Mesothelial cell of epicardium (in vitro differentiated cells): ENCODE measurements at regions not wholly inside any gene's neighbourhood (a gene's known extent, or its start where the extent isn't known, plus 50 kb on each side); places are given as distances from the start of the nearest gene placed in this dataset.

Experiments used
- DNase-seq, 2 experiments: peaks; one replicate each; pipeline ENCODE4 v3.0.0; 2021; ENCODE audit warnings: low spot score in 2 of 2; ENCODE audit not compliant: unreplicated experiment in 2 of 2
- H3K27ac Mint-ChIP-seq: 2 replicates; pipeline ENCODE4 v1.8.0; 2021; ENCODE audit warnings: mixed read lengths
- H3K27me3 Mint-ChIP-seq: 2 replicates; pipeline ENCODE4 v1.8.0; 2021; ENCODE audit warnings: low read depth, mixed read lengths
- H3K36me3 Mint-ChIP-seq: 2 replicates; pipeline ENCODE4 v1.8.0; 2021; ENCODE audit warnings: mixed read lengths
- H3K4me1 Mint-ChIP-seq: 2 replicates; pipeline ENCODE4 v1.8.0; 2021; ENCODE audit warnings: mixed read lengths
- H3K4me3 Mint-ChIP-seq: 2 replicates; pipeline ENCODE4 v1.8.0; 2021; ENCODE audit warnings: mild to moderate bottlenecking, moderate library complexity, mixed read lengths
- H3K9me3 Mint-ChIP-seq: 2 replicates; pipeline ENCODE4 v1.8.0; 2021; ENCODE audit warnings: mixed read lengths
- CTCF ChIP-seq: fragments of 200-600 bp; sonication (generic); IDR thresholded peaks from one replicate; pipeline ENCODE4 v1.5.0; 2021; ENCODE audit warnings: antibody characterized with exemption; ENCODE audit not compliant: unreplicated experiment

DNA sequence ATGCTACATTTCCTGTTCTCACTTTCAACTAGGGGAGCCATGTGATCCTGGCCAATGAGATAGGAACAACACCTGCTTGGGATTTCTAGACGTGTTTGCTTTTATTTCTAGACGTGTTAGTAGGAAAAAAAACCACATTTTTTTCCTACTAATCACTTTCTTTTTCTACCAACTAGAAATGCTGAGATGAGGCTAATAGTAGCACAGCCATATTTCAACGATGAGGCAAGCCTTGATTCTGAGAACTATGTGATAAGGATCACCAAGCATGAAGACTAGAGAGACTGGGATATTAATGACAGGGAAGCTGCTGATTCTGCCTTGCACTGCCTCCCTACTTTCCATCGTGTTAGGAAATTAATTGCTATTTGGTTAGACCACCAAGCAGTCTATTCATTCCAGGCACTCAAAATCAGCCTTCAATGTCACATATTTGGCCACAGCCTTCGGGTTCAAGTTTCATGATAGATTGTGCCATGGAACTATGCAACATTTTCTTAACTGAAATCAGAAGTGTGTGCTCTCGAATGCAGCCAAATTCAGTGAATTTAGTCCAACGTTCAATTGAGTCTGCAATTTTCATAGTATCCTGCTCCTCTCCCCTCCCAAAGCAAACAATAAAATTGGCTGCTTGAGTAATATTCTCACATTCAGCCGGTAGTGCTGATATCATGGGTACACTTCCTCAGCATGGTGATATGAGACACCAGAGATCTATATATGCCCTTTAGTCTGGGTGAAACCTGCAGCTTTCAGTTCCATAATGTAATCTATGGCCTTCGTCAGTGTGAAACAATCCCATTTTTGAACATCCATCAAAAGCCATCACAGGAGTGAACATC is 98.1 kb downstream of the GPR37 start:
- DNase-seq = no peak
- Mint-ChIP-seq H3K4me1 (peaks cover 21% of the 10 kb centered on the region), H3K27me3 (peaks cover 2% of the 10 kb centered on the region), H3K36me3 (no peaks in the 10 kb centered on the region), H3K27ac (no peak overlapping the region), H3K4me3 (no peak overlapping the region), H3K9me3 (no peaks in the 10 kb centered on the region)
- no peak for TF ChIP-seq CTCF

DNA sequence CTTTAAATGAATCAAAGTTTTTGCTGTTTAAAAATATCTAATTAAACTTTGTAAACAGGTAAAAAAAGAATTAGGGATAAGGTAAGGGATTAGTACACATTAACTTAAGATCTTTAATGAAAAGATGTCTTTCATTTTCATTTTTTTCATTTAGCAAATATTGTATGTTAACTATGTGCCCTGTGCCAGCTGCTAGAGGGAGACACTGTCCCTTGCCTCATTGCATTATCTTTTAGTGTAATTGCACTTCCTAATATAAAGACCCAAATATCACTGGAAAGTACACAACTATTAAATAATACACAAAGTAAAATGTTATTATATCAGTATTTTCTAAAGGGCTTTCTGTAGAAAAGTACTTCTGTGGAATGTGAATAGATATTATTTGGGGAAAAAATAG is 102.7 kb downstream of the GPR37 start:
- no peak for TF ChIP-seq CTCF
- no peak for DNase-seq
- Mint-ChIP-seq H3K27ac (no peak overlapping the region), H3K9me3 (no peaks in the 10 kb centered on the region), H3K4me3 (no peak overlapping the region), H3K36me3 (no peaks in the 10 kb centered on the region), H3K27me3 (peaks cover 2% of the 10 kb centered on the region), H3K4me1 (peaks cover 14% of the 10 kb centered on the region)

DNA sequence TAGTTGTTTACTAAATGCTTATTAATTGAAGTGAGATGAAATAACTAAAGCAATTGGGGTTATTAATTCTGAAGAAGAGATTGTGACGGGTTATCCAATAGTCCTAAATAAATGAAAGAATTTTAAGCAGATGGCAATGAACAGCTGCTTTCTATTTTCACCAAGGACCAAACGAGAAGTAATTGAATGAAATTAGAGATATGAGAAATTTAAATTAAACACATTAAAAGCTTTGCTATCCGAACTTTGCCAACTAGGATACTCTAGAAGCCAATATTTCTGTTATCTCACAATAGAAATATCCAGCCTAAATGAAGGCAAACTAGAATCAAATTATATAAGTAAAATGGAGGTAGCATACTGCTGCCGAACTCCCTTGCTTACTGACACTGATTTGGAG is 103.2 kb downstream of the GPR37 start:
- peaks cover 8% of the 10 kb centered on the region for H3K4me1 Mint-ChIP-seq
- no peak overlapping the region for H3K4me3 Mint-ChIP-seq
- DNase-seq = no peak
- peaks cover 2% of the 10 kb centered on the region for H3K27me3 Mint-ChIP-seq
- no peak for TF ChIP-seq CTCF
- no peak overlapping the region for H3K27ac Mint-ChIP-seq
- no peaks in the 10 kb centered on the region for H3K9me3 Mint-ChIP-seq
- H3K36me3 Mint-ChIP-seq = no peaks in the 10 kb centered on the region

DNA sequence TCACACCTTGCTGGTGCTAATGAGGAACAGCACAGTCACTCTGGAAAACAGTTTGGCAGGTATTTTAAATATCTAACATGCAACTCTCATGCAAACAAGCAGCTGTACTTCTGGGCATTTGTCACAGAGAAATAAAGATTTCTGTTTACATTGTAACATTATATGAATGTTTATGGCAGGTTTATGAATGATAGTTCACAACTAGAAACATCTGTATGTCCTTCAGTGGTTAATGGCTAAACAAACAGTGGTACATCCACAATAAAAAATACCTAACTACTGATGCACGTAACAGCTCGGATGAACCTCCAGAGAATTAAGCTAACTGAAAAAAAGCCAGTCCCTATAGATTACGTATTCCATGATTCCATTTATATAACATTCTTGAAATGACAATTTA is 109.6 kb downstream of the GPR37 start:
- Mint-ChIP-seq H3K36me3 (no peaks in the 10 kb centered on the region), H3K27ac (no peak overlapping the region), H3K9me3 (no peaks in the 10 kb centered on the region), H3K4me1 (no peaks in the 10 kb centered on the region), H3K27me3 (no peaks in the 10 kb centered on the region), H3K4me3 (no peak overlapping the region)
- no peak for TF ChIP-seq CTCF
- DNase-seq = no peak

GRCh38 chr7:124652237-124652636 is 113.4 kb downstream of the GPR37 start:
- Mint-ChIP-seq H3K27me3 (no peaks in the 10 kb centered on the region), H3K4me1 (no peaks in the 10 kb centered on the region), H3K4me3 (no peak overlapping the region), H3K36me3 (no peaks in the 10 kb centered on the region), H3K27ac (no peak overlapping the region), H3K9me3 (no peaks in the 10 kb centered on the region)
- no peak for DNase-seq
- TF ChIP-seq CTCF = no peak

GRCh38 chr7:124651136-124651535 is 114.5 kb downstream of the GPR37 start:
- DNase-seq = no peak
- no peaks in the 10 kb centered on the region for H3K4me1 Mint-ChIP-seq
- H3K27me3 Mint-ChIP-seq = no peaks in the 10 kb centered on the region
- no peak overlapping the region for H3K27ac Mint-ChIP-seq
- H3K4me3 Mint-ChIP-seq = no peak overlapping the region
- TF ChIP-seq CTCF = no peak
- no peaks in the 10 kb centered on the region for H3K36me3 Mint-ChIP-seq
- no peaks in the 10 kb centered on the region for H3K9me3 Mint-ChIP-seq
